Lower leg skin (tissue), 3 donors: ENCODE measurements at regions not wholly inside any gene's neighbourhood (a gene's known extent, or its start where the extent isn't known, plus 50 kb on each side); places are given as distances from the start of the nearest gene placed in this dataset.

ENCODE experiments used
- CTCF ChIP-seq, 3 donors: fragments of 450-650 bp; IDR thresholded peaks; one replicate each; pipeline ENCODE4 v1.5.1; 2016; ENCODE audit warnings: antibody characterized with exemption in 3 of 3, mild to moderate bottlenecking in 3 of 3, moderate library complexity in 2 of 3
- POLR2A ChIP-seq, 2 donors: fragments of 450-650 bp; IDR thresholded peaks; one replicate each; pipeline ENCODE4 v1.6.1; 2016 to 2017; ENCODE audit warnings: antibody characterized with exemption in 2 of 2, mild to moderate bottlenecking in 1 of 2, moderate library complexity in 1 of 2

DNA sequence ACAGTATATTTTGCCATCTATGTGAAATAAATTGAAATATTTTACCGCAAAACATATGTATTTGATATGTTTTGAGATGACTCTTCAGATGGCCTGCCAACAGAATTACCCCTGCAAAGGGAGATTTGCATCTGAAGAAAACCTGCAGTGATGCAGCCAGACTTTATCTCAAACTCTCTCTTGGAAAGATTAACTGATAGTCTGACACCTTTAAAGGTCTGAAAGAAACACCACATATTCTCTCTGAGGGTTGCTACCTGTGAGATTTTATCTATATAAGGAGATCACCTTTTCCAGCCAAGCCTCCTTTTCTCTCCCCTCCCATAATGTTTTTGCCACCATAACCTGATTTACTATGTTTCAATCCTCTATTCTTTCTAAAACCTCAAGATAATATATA, 1106.3 kb upstream of the IGFBP7 start:
- no peak for TF ChIP-seq CTCF (IDR thresholded peaks at IDR 0.05)
- TF ChIP-seq POLR2A (IDR thresholded peaks at IDR 0.05) = no peak
